ENCODE measurements at regions not wholly inside any gene's neighbourhood (a gene's known extent, or its start where the extent isn't known, plus 50 kb on each side); places are given as distances from the start of the nearest gene placed in this dataset.

GRCh38 chr3:153731071-153731470, 390.1 kb upstream of the ARHGEF26 start:
- no peak overlapping the region for H2BK5ac ChIP-seq (ENCODE audit: low read depth, low read length, poor library complexity)
- no peaks in the 10 kb centered on the region for H3K79me2 ChIP-seq (ENCODE audit: control insufficient read depth, insufficient read depth, low read length, poor library complexity)
- H3K23ac ChIP-seq (ENCODE audit: low read length) = no peak overlapping the region
- no peak overlapping the region for H4K8ac ChIP-seq (ENCODE audit: low read depth, low read length)
- no peak overlapping the region for H4K91ac ChIP-seq (ENCODE audit: low read depth, low read length)
- H2AFZ ChIP-seq (ENCODE audit: insufficient read depth, low read length, poor library complexity) = no peak overlapping the region
- no peaks in the 10 kb centered on the region for H3K27me3 ChIP-seq (ENCODE audit: insufficient read depth, low read length)
- H3K4me3 ChIP-seq (ENCODE audit: low read depth, low read length) = no peak overlapping the region
- H2AK5ac ChIP-seq (ENCODE audit: low read length) = no peak overlapping the region
- no peaks in the 10 kb centered on the region for H3K79me1 ChIP-seq (ENCODE audit: low read length)
- H3K4ac ChIP-seq (ENCODE audit: low read depth, low read length) = no peak overlapping the region
- H3K4me2 ChIP-seq (ENCODE audit: low read length) = no peak overlapping the region
- no peak overlapping the region for H2BK12ac ChIP-seq (ENCODE audit: low read length)
- H3K27ac ChIP-seq (ENCODE audit: low read depth, low read length) = no peak overlapping the region
- H3K36me3 ChIP-seq (ENCODE audit: control insufficient read depth in 1 of 2, insufficient read depth in 2 of 2, low read length in 2 of 2) = no peaks in the 10 kb centered on the region
- no peak for DNase-seq
- no peak overlapping the region for H3K14ac ChIP-seq (ENCODE audit: low read length)
- H2BK120ac ChIP-seq (ENCODE audit: insufficient read depth, low read length, poor library complexity) = no peak overlapping the region
- H3K18ac ChIP-seq (ENCODE audit: low read length) = no peak overlapping the region
- H3K9me3 ChIP-seq (ENCODE audit: insufficient read depth, low read depth, low read length) = no peaks in the 10 kb centered on the region
- WGBS (ENCODE audit: extremely low coverage, insufficient coverage, insufficient read length) = no CpG with 5 or more reads among the region's 2 CpGs
- no peaks in the 10 kb centered on the region for H3K4me1 ChIP-seq (ENCODE audit: control insufficient read depth in 1 of 2, insufficient read depth in 2 of 2, low read length in 2 of 2)
- no peak overlapping the region for H4K12ac ChIP-seq (ENCODE audit: low read depth, low read length)
- no peak overlapping the region for H3K9ac ChIP-seq (ENCODE audit: low read length)

GRCh38 chr3:153734777-153735551, 386.2 kb upstream of the ARHGEF26 start:
- Histone ChIP-seq H3K4me3 (ENCODE audit: low read depth, low read length) (no peak overlapping the region), H3K27ac (ENCODE audit: low read depth, low read length) (no peak overlapping the region), H3K4ac (ENCODE audit: low read depth, low read length) (no peak overlapping the region), H3K9me3 (ENCODE audit: insufficient read depth, low read depth, low read length) (no peaks in the 10 kb centered on the region), H3K14ac (ENCODE audit: low read length) (no peak overlapping the region), H4K12ac (ENCODE audit: low read depth, low read length) (no peak overlapping the region), H3K79me1 (ENCODE audit: low read length) (no peaks in the 10 kb centered on the region), H4K8ac (ENCODE audit: low read depth, low read length) (no peak overlapping the region), H2BK12ac (ENCODE audit: low read length) (no peak overlapping the region), H2BK120ac (ENCODE audit: insufficient read depth, low read length, poor library complexity) (no peak overlapping the region), H3K36me3 (ENCODE audit: control insufficient read depth in 1 of 2, insufficient read depth in 2 of 2, low read length in 2 of 2) (no peaks in the 10 kb centered on the region), H3K27me3 (ENCODE audit: insufficient read depth, low read length) (no peaks in the 10 kb centered on the region), H3K4me1 (ENCODE audit: control insufficient read depth in 1 of 2, insufficient read depth in 2 of 2, low read length in 2 of 2) (no peaks in the 10 kb centered on the region), H2AK5ac (ENCODE audit: low read length) (no peak overlapping the region), H4K91ac (ENCODE audit: low read depth, low read length) (no peak overlapping the region), H2BK5ac (ENCODE audit: low read depth, low read length, poor library complexity) (no peak overlapping the region), H3K18ac (ENCODE audit: low read length) (no peak overlapping the region), H2AFZ (ENCODE audit: insufficient read depth, low read length, poor library complexity) (no peak overlapping the region), H3K9ac (ENCODE audit: low read length) (no peak overlapping the region), H3K23ac (ENCODE audit: low read length) (no peak overlapping the region), H3K79me2 (ENCODE audit: control insufficient read depth, insufficient read depth, low read length, poor library complexity) (no peaks in the 10 kb centered on the region), H3K4me2 (ENCODE audit: low read length) (no peak overlapping the region)
- DNase-seq = no peak
- WGBS (ENCODE audit: extremely low coverage, insufficient coverage, insufficient read length) = no CpG with 5 or more reads among the region's 1 CpG

GRCh38 chr3:153740109-153740508, 381.1 kb upstream of the ARHGEF26 start:
- H3K36me3 ChIP-seq (ENCODE audit: control insufficient read depth in 1 of 2, insufficient read depth in 2 of 2, low read length in 2 of 2) = no peaks in the 10 kb centered on the region
- H4K8ac ChIP-seq (ENCODE audit: low read depth, low read length) = no peak overlapping the region
- no CpG with 5 or more reads among the region's 2 CpGs for WGBS (ENCODE audit: extremely low coverage, insufficient coverage, insufficient read length)
- no peaks in the 10 kb centered on the region for H3K9me3 ChIP-seq (ENCODE audit: insufficient read depth, low read depth, low read length)
- no peak overlapping the region for H4K91ac ChIP-seq (ENCODE audit: low read depth, low read length)
- no peak overlapping the region for H3K4me2 ChIP-seq (ENCODE audit: low read length)
- no peaks in the 10 kb centered on the region for H3K79me2 ChIP-seq (ENCODE audit: control insufficient read depth, insufficient read depth, low read length, poor library complexity)
- no peaks in the 10 kb centered on the region for H3K4me1 ChIP-seq (ENCODE audit: control insufficient read depth in 1 of 2, insufficient read depth in 2 of 2, low read length in 2 of 2)
- no peak overlapping the region for H3K23ac ChIP-seq (ENCODE audit: low read length)
- H3K14ac ChIP-seq (ENCODE audit: low read length) = no peak overlapping the region
- H3K4ac ChIP-seq (ENCODE audit: low read depth, low read length) = no peak overlapping the region
- H2BK120ac ChIP-seq (ENCODE audit: insufficient read depth, low read length, poor library complexity) = no peak overlapping the region
- no peak overlapping the region for H4K12ac ChIP-seq (ENCODE audit: low read depth, low read length)
- no peak overlapping the region for H2BK5ac ChIP-seq (ENCODE audit: low read depth, low read length, poor library complexity)
- no peak overlapping the region for H2AK5ac ChIP-seq (ENCODE audit: low read length)
- no peak overlapping the region for H2BK12ac ChIP-seq (ENCODE audit: low read length)
- H3K27me3 ChIP-seq (ENCODE audit: insufficient read depth, low read length) = no peaks in the 10 kb centered on the region
- H3K27ac ChIP-seq (ENCODE audit: low read depth, low read length) = no peak overlapping the region
- H3K79me1 ChIP-seq (ENCODE audit: low read length) = no peaks in the 10 kb centered on the region
- H2AFZ ChIP-seq (ENCODE audit: insufficient read depth, low read length, poor library complexity) = no peak overlapping the region
- no peak for DNase-seq
- H3K9ac ChIP-seq (ENCODE audit: low read length) = no peak overlapping the region
- H3K18ac ChIP-seq (ENCODE audit: low read length) = no peak overlapping the region
- H3K4me3 ChIP-seq (ENCODE audit: low read depth, low read length) = no peak overlapping the region

GRCh38 chr3:153744889-153745288, 376.3 kb upstream of the ARHGEF26 start:
- no peak overlapping the region for H3K4me3 ChIP-seq (ENCODE audit: low read depth, low read length)
- no peak overlapping the region for H3K9ac ChIP-seq (ENCODE audit: low read length)
- H3K4ac ChIP-seq (ENCODE audit: low read depth, low read length) = no peak overlapping the region
- H3K79me2 ChIP-seq (ENCODE audit: control insufficient read depth, insufficient read depth, low read length, poor library complexity) = no peaks in the 10 kb centered on the region
- no peak overlapping the region for H3K23ac ChIP-seq (ENCODE audit: low read length)
- H3K9me3 ChIP-seq (ENCODE audit: insufficient read depth, low read depth, low read length) = no peaks in the 10 kb centered on the region
- H2AFZ ChIP-seq (ENCODE audit: insufficient read depth, low read length, poor library complexity) = no peak overlapping the region
- H3K18ac ChIP-seq (ENCODE audit: low read length) = no peak overlapping the region
- no peaks in the 10 kb centered on the region for H3K4me1 ChIP-seq (ENCODE audit: control insufficient read depth in 1 of 2, insufficient read depth in 2 of 2, low read length in 2 of 2)
- H2AK5ac ChIP-seq (ENCODE audit: low read length) = no peak overlapping the region
- H2BK12ac ChIP-seq (ENCODE audit: low read length) = no peak overlapping the region
- no peaks in the 10 kb centered on the region for H3K36me3 ChIP-seq (ENCODE audit: control insufficient read depth in 1 of 2, insufficient read depth in 2 of 2, low read length in 2 of 2)
- H3K27ac ChIP-seq (ENCODE audit: low read depth, low read length) = no peak overlapping the region
- DNase-seq = no peak
- no peak overlapping the region for H4K8ac ChIP-seq (ENCODE audit: low read depth, low read length)
- WGBS (ENCODE audit: extremely low coverage, insufficient coverage, insufficient read length) = no CpG with 5 or more reads among the region's 3 CpGs
- no peak overlapping the region for H2BK120ac ChIP-seq (ENCODE audit: insufficient read depth, low read length, poor library complexity)
- H3K4me2 ChIP-seq (ENCODE audit: low read length) = no peak overlapping the region
- no peaks in the 10 kb centered on the region for H3K79me1 ChIP-seq (ENCODE audit: low read length)
- H4K91ac ChIP-seq (ENCODE audit: low read depth, low read length) = no peak overlapping the region
- H2BK5ac ChIP-seq (ENCODE audit: low read depth, low read length, poor library complexity) = no peak overlapping the region
- H4K12ac ChIP-seq (ENCODE audit: low read depth, low read length) = no peak overlapping the region
- no peak overlapping the region for H3K14ac ChIP-seq (ENCODE audit: low read length)
- no peaks in the 10 kb centered on the region for H3K27me3 ChIP-seq (ENCODE audit: insufficient read depth, low read length)

Data from trophoblast cell (in vitro differentiated cells and primary cell).